ENCODE measurements at regions not wholly inside any gene's neighbourhood (a gene's known extent, or its start where the extent isn't known, plus 50 kb on each side); places are given as distances from the start of the nearest gene placed in this dataset.

DNA sequence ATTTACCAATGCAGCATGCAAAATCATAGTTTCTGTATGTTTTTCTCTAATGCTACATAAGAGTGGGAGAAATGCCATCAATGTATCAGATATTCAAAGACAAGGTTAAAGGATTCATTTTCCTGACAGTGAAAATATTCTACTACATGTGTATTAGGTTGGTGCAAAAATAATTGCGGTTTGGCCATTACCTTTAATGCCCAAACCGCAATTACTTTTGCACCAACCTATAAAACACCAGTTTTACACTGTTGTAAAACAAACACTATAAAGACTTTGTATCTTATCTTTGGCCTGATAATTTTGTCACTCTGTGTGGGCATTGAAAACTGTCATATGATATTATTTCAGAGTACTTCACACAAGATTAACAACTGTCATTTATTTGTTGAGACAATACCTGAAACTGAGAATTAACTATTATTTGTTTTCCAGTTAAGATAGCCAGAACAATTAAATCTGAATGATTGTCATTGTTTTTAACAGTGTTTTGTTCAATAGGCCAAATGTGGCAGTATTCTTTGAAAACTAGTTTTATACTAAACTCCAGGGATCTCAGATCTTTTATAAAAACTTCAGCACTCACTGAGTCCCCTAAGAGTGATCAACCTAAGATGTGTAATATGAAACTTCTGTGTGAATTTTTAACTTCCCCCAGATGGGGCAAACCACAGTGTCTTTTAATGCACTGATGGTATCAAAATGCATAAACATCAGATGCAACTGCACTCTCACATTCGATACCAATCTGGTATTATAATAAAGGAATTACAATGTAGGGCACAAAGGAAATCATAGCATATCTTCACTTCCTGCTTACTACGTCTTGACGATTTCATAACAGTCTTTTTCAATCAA, 53.8 kb upstream of the FBN2 start:
- POLR2A ChIA-PET (ENCODE audit: unreplicated experiment) = no interaction called here
- Histone ChIP-seq H3K36me3 (ENCODE audit: control insufficient read depth, insufficient read depth, low read length) (no peaks in the 10 kb centered on the region), H4K20me1 (ENCODE audit: insufficient read depth, low read length) (no peaks in the 10 kb centered on the region)

More for the DNA sequence above, 53.8 kb upstream of the FBN2 start:
- ATAC-seq (ENCODE audit: low read depth) (no peak), DNase-seq (no peak)
- Histone ChIP-seq H3K79me1 (ENCODE audit: low read depth in 1 of 2, low read length in 2 of 2) (no peaks in the 10 kb centered on the region), H3K23ac (ENCODE audit: low read depth, low read length) (no peak overlapping the region), H4K5ac (ENCODE audit: low read depth, low read length) (no peak overlapping the region), H2AFZ (replicated peaks; ENCODE audit: low read length, poor library complexity) (no peak overlapping the region), H3K9me3 (ENCODE audit: control insufficient read depth, insufficient read depth, low read length) (no peaks in the 10 kb centered on the region), H3K27ac (ENCODE audit: insufficient read depth, low read length) (no peak overlapping the region), H3K4me1 (ENCODE audit: control insufficient read depth, insufficient read depth, low read length) (peaks cover 2% of the 10 kb centered on the region), H2BK20ac (ENCODE audit: low read depth, low read length) (no peak overlapping the region), H3K9me1 (ENCODE audit: insufficient read depth, low read length) (no peaks in the 10 kb centered on the region), H3K14ac (replicated peaks; ENCODE audit: low read depth, low read length) (no peak overlapping the region), H2AK9ac (replicated peaks; ENCODE audit: low read depth, low read length, poor library complexity) (no peak overlapping the region), H3K56ac (ENCODE audit: extremely low read depth, insufficient read depth, low read length) (no peak overlapping the region), H3K9ac (ENCODE audit: low read depth, low read length) (no peak overlapping the region), H2BK15ac (ENCODE audit: low read depth, low read length) (no peak overlapping the region), H3K4ac (ENCODE audit: low read depth, low read length) (no peak overlapping the region), H2BK5ac (ENCODE audit: low read depth, low read length, poor library complexity, severe bottlenecking) (no peak overlapping the region), H2BK120ac (ENCODE audit: low read depth, low read length) (no peak overlapping the region), H3K4me3 (ENCODE audit: insufficient read depth, low read depth, low read length) (no peak overlapping the region), H3K18ac (ENCODE audit: low read depth, low read length) (no peak overlapping the region), H4K91ac (ENCODE audit: insufficient read depth, low read depth, low read length) (no peak overlapping the region), H2AK5ac (ENCODE audit: low read depth, low read length) (no peak overlapping the region), H3K4me2 (ENCODE audit: low read depth, low read length) (no peak overlapping the region), H3K27me3 (ENCODE audit: control insufficient read depth, insufficient read depth, low read length) (no peaks in the 10 kb centered on the region), H4K8ac (ENCODE audit: low read depth in 2 of 2, low read length in 2 of 2) (no peak overlapping the region)
- no TSS peak for BruUV-seq (replicated peaks)
- CTCF ChIA-PET = no interaction called here
- dilution Hi-C loops (cut with HindIII; ENCODE audit: low sequenced_read_pairs, unreplicated experiment) = no loop called here
- intact Hi-C loops (cut with micrococcal nuclease) = no loop called here
- TF ChIP-seq CHD1 (IDR thresholded peaks at IDR 0.05; ENCODE audit: low read depth, low read length) (no peak), SMC3 (IDR thresholded peaks at IDR 0.05; ENCODE audit: low read depth, low read length) (no peak), RAD21 (IDR thresholded peaks at IDR 0.05; ENCODE audit: low read length) (no peak), CEBPB (IDR thresholded peaks at IDR 0.05; ENCODE audit: low read depth, low read length) (no peak), NFE2L2 (IDR thresholded peaks at IDR 0.05; ENCODE audit: low read depth, low read length) (no peak), RFX5 (IDR thresholded peaks at IDR 0.05; ENCODE audit: low read depth, low read length) (no peak), MXI1 (IDR thresholded peaks at IDR 0.05; ENCODE audit: borderline replicate concordance, low read depth, low read length) (no peak), BHLHE40 (IDR thresholded peaks at IDR 0.05; ENCODE audit: low read depth, low read length) (no peak), FOS (IDR thresholded peaks at IDR 0.05; ENCODE audit: low read depth, low read length) (no peak), POLR2A (IDR thresholded peaks at IDR 0.05; ENCODE audit: low read depth, low read length) (no peak), MAFK (IDR thresholded peaks at IDR 0.05; ENCODE audit: low read depth, low read length) (no peak), RCOR1 (IDR thresholded peaks at IDR 0.05; ENCODE audit: insufficient replicate concordance, low read length) (no peak), MAZ (IDR thresholded peaks at IDR 0.05; ENCODE audit: borderline replicate concordance, low read depth, low read length) (no peak)
- TF ChIP-seq, protein P1, sequence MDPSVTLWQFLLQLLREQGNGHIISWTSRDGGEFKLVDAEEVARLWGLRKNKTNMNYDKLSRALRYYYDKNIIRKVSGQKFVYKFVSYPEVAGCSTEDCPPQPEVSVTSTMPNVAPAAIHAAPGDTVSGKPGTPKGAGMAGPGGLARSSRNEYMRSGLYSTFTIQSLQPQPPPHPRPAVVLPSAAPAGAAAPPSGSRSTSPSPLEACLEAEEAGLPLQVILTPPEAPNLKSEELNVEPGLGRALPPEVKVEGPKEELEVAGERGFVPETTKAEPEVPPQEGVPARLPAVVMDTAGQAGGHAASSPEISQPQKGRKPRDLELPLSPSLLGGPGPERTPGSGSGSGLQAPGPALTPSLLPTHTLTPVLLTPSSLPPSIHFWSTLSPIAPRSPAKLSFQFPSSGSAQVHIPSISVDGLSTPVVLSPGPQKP (IDR thresholded peaks at IDR 0.05; ENCODE audit: borderline replicate concordance, low read depth, low read length) = no peak
- TF ChIP-seq, protein P2, sequence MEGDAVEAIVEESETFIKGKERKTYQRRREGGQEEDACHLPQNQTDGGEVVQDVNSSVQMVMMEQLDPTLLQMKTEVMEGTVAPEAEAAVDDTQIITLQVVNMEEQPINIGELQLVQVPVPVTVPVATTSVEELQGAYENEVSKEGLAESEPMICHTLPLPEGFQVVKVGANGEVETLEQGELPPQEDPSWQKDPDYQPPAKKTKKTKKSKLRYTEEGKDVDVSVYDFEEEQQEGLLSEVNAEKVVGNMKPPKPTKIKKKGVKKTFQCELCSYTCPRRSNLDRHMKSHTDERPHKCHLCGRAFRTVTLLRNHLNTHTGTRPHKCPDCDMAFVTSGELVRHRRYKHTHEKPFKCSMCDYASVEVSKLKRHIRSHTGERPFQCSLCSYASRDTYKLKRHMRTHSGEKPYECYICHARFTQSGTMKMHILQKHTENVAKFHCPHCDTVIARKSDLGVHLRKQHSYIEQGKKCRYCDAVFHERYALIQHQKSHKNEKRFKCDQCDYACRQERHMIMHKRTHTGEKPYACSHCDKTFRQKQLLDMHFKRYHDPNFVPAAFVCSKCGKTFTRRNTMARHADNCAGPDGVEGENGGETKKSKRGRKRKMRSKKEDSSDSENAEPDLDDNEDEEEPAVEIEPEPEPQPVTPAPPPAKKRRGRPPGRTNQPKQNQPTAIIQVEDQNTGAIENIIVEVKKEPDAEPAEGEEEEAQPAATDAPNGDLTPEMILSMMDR (conservative IDR thresholded peaks at IDR 0.05; ENCODE audit: low read depth, low read length) = no peak
- TF ChIP-seq, protein P3, sequence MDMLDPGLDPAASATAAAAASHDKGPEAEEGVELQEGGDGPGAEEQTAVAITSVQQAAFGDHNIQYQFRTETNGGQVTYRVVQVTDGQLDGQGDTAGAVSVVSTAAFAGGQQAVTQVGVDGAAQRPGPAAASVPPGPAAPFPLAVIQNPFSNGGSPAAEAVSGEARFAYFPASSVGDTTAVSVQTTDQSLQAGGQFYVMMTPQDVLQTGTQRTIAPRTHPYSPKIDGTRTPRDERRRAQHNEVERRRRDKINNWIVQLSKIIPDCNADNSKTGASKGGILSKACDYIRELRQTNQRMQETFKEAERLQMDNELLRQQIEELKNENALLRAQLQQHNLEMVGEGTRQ (IDR thresholded peaks at IDR 0.05; ENCODE audit: low read depth, low read length) = no peak
- no CpG with 5 or more reads among the region's 5 CpGs for WGBS, 2 experiments (ENCODE audit: extremely low coverage in 2 of 2, insufficient read length in 1 of 2)
- in situ Hi-C loops (cut with MboI; ENCODE audit: low sequenced_read_pairs) = no loop called here
